22Rv1 (cell line): ENCODE measurements at regions not wholly inside any gene's neighbourhood (a gene's known extent, or its start where the extent isn't known, plus 50 kb on each side); places are given as distances from the start of the nearest gene placed in this dataset.

Experiments used
- ZFX ChIP-seq: fragments of 450-650 bp; IDR thresholded peaks from 2 replicates; pipeline ENCODE4 v1.6.1; 2017; ENCODE audit warnings: antibody characterized with exemption, borderline replicate concordance
- TF ChIP-seq, protein P1 (sequence below): fragments of 450-650 bp; IDR thresholded peaks from 2 replicates; pipeline ENCODE4 v1.5.1; 2017; ENCODE audit warnings: mild to moderate bottlenecking

DNA sequence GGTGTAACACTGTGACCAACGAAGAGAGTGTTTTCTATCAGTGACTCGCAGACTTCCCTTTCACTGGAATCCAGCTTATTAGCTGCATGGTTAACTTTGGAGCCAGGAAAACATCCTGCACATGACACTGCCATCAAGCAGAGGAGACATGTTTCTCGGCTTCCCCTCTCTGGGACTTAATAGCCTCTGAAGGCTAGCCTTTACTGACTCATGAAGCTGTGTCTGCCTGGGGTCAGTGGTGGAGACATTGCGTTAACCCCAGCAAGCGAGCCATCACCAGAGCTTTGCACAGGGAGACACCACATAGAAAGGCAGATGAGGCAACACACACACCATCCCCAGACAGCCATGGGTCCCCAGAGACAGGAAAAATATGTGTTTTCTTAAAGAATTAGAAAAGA lies 126.9 kb upstream of the PRICKLE1 start:
- TF ChIP-seq, protein P1, sequence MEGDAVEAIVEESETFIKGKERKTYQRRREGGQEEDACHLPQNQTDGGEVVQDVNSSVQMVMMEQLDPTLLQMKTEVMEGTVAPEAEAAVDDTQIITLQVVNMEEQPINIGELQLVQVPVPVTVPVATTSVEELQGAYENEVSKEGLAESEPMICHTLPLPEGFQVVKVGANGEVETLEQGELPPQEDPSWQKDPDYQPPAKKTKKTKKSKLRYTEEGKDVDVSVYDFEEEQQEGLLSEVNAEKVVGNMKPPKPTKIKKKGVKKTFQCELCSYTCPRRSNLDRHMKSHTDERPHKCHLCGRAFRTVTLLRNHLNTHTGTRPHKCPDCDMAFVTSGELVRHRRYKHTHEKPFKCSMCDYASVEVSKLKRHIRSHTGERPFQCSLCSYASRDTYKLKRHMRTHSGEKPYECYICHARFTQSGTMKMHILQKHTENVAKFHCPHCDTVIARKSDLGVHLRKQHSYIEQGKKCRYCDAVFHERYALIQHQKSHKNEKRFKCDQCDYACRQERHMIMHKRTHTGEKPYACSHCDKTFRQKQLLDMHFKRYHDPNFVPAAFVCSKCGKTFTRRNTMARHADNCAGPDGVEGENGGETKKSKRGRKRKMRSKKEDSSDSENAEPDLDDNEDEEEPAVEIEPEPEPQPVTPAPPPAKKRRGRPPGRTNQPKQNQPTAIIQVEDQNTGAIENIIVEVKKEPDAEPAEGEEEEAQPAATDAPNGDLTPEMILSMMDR, result no peak
- TF ChIP-seq ZFX, result no peak
